ENCODE measurements at regions not wholly inside any gene's neighbourhood (a gene's known extent, or its start where the extent isn't known, plus 50 kb on each side); places are given as distances from the start of the nearest gene placed in this dataset.

GRCh38 chr3:64922213-64922612 is 234.4 kb upstream of the ADAMTS9 start:
- TF ChIP-seq ZBTB33 (IDR thresholded peaks at IDR 0.05; ENCODE audit: extremely low read depth, insufficient replicate concordance, low read length) (no peak), SP1 (IDR thresholded peaks at IDR 0.05; ENCODE audit: low read depth) (no peak), CBX3 (IDR thresholded peaks at IDR 0.05; ENCODE audit: low read depth) (no peak), JUND (IDR thresholded peaks at IDR 0.05) (no peak)
- ChIA-PET POLR2A (no interaction called here), RAD21 (ENCODE audit: low non-redundant PET in 1 of 2, low total read pairs in 2 of 2, uncharacterized antibody in 2 of 2, unreplicated experiment in 2 of 2) (no interaction called here), CTCF (no interaction called here)
- peaks cover 16% of the 10 kb centered on the region; the same call in 1 of the 2 replicates for H3K27me3 ChIP-seq (ENCODE audit: insufficient read depth, low read length)
- H3K27ac ChIP-seq (ENCODE audit: low read depth, low read length) = no peak overlapping the region
- no peaks in the 10 kb centered on the region for H3K9me3 ChIP-seq (ENCODE audit: control insufficient read depth in 1 of 2, insufficient read depth in 1 of 2, low read depth in 1 of 2, low read length in 2 of 2)
- ATAC-seq (no peak), DNase-seq (ENCODE audit: low read depth, low spot score) (no peak)
- no peaks in the 10 kb centered on the region for H3K9me2 ChIP-seq (ENCODE audit: insufficient read depth)
- no TSS peak for BruUV-seq (replicated peaks)
- H3K4me3 ChIP-seq (replicated peaks in 1 of 2; ENCODE audit: low read depth in 1 of 2, low read length in 2 of 2) = no peak overlapping the region
- no peak overlapping the region for H3K9ac ChIP-seq (ENCODE audit: low read length)
- no peak overlapping the region for H3K4me2 ChIP-seq (ENCODE audit: low read length)
- H3K4me1 ChIP-seq (ENCODE audit: control insufficient read depth in 1 of 2, insufficient read depth in 2 of 2, low read length in 2 of 2) = no peaks in the 10 kb centered on the region
- H3K36me3 ChIP-seq (ENCODE audit: control insufficient read depth in 1 of 2, insufficient read depth in 2 of 2, low read length in 2 of 2) = no peaks in the 10 kb centered on the region
- no peaks in the 10 kb centered on the region for H3K79me2 ChIP-seq (ENCODE audit: insufficient read depth, low read length)
- intact Hi-C loops (cut with micrococcal nuclease) = no loop called here
- H4K20me1 ChIP-seq (ENCODE audit: insufficient read depth) = no peaks in the 10 kb centered on the region
- H2AFZ ChIP-seq (ENCODE audit: low read depth, low read length, poor library complexity, severe bottlenecking) = no peak overlapping the region

- Histone ChIP-seq H3K27me3 (ENCODE audit: insufficient read depth, low read length) (peaks cover 21% of the 10 kb centered on the region; the same call in 1 of the 2 replicates), H4K20me1 (ENCODE audit: insufficient read depth) (no peaks in the 10 kb centered on the region), H3K27ac (ENCODE audit: low read depth, low read length) (no peak overlapping the region), H3K36me3 (ENCODE audit: control insufficient read depth in 1 of 2, insufficient read depth in 2 of 2, low read length in 2 of 2) (no peaks in the 10 kb centered on the region), H3K9ac (ENCODE audit: low read length) (no peak overlapping the region), H3K79me2 (ENCODE audit: insufficient read depth, low read length) (no peaks in the 10 kb centered on the region), H2AFZ (ENCODE audit: low read depth, low read length, poor library complexity, severe bottlenecking) (no peak overlapping the region), H3K9me3 (ENCODE audit: control insufficient read depth in 1 of 2, insufficient read depth in 1 of 2, low read depth in 1 of 2, low read length in 2 of 2) (no peaks in the 10 kb centered on the region), H3K9me2 (ENCODE audit: insufficient read depth) (no peaks in the 10 kb centered on the region), H3K4me3 (replicated peaks in 1 of 2; ENCODE audit: low read depth in 1 of 2, low read length in 2 of 2) (no peak overlapping the region), H3K4me1 (ENCODE audit: control insufficient read depth in 1 of 2, insufficient read depth in 2 of 2, low read length in 2 of 2) (no peaks in the 10 kb centered on the region), H3K4me2 (ENCODE audit: low read length) (no peak overlapping the region)
- TF ChIP-seq JUND (IDR thresholded peaks at IDR 0.05) = no peak
- no peak for TF ChIP-seq ELF1 (IDR thresholded peaks at IDR 0.05; ENCODE audit: borderline replicate concordance, low read depth)
- no peak for TF ChIP-seq RAD21 (IDR thresholded peaks at IDR 0.05; ENCODE audit: low read depth)
- TF ChIP-seq FOSL1 (IDR thresholded peaks at IDR 0.05; ENCODE audit: low read depth) = no peak
- TF ChIP-seq CTCF (IDR thresholded peaks at IDR 0.05 in 2 of 3, conservative IDR thresholded peaks at IDR 0.05 in 1 of 3; ENCODE audit: borderline replicate concordance in 1 of 3, insufficient read depth in 1 of 3, low read depth in 2 of 3, low read length in 2 of 3) = no peak
- no peak for TF ChIP-seq POLR2A (IDR thresholded peaks at IDR 0.05; ENCODE audit: borderline replicate concordance, extremely low read depth, insufficient read depth, insufficient read length)
- TF ChIP-seq ZBTB33 (IDR thresholded peaks at IDR 0.05; ENCODE audit: extremely low read depth, insufficient replicate concordance, low read length) = no peak
- ChIA-PET RAD21 (ENCODE audit: low non-redundant PET in 1 of 2, low total read pairs in 2 of 2, uncharacterized antibody in 2 of 2, unreplicated experiment in 2 of 2) (no interaction called here), POLR2A (no interaction called here), CTCF (no interaction called here)
- intact Hi-C loops (cut with micrococcal nuclease) = no loop called here
- no TSS peak for BruUV-seq (replicated peaks)
- no peak for DNase-seq (ENCODE audit: low read depth, low spot score)
- no peak for ATAC-seq
Measured at GRCh38 chr3:64921281-64922065, 233.7 kb upstream of the ADAMTS9 start.
